HepG2 (cell line): ENCODE measurements at regions not wholly inside any gene's neighbourhood (a gene's known extent, or its start where the extent isn't known, plus 50 kb on each side); places are given as distances from the start of the nearest gene placed in this dataset.

ENCODE experiments used
- ATAC-seq: fragments of 200-7000 bp; cut with Tn5 transposase; 3 replicates; pipeline ENCODE4 v1.9.1; 2020; ENCODE audit warnings: mild to moderate bottlenecking, moderate library complexity
- BruUV-seq: library from RNA; stranded (reverse); fragments of 400-500 nt; replicated peaks from 2 replicates; lab custom pipeline; 2021; lab: Mats Ljungman, UMichigan
- CTCF ChIA-PET: fragments of 300-600 bp; formaldehyde crosslinking; extraction: SDS; loops from one replicate; lab custom pipeline; 2021; ENCODE audit warnings: low total read pairs, inconsistent platforms, low intra/inter-chr PET ratio; lab: Yijun Ruan, JAX
- POLR2A ChIA-PET: fragments of 350-600 bp; sonication (Branson Sonifier 250); formaldehyde crosslinking; loops from one replicate; lab custom pipeline; 2020; ENCODE audit warnings: antibody characterized with exemption, inconsistent platforms; lab: Yijun Ruan, JAX
- DNase-seq: peaks from one replicate; pipeline ENCODE4 v3.0.0-alpha.2; 2015; ENCODE audit warnings: low spot score
- FAIRE-seq: peaks from 3 replicates; lab custom pipeline; 2011; peaks lifted over from hg19 to GRCh38; lab: Jason Lieb, UNC
- H2AFZ ChIP-seq: one replicate; pipeline ENCODE4 v1.6.1; 2011; ENCODE audit warnings: low read length, inconsistent platforms
- H3K27ac ChIP-seq: fragments of 300-600 bp; 3 replicates; pipeline ENCODE4 v1.8.0; 2011; ENCODE audit warnings: mixed run types, mild to moderate bottlenecking, mixed read lengths, low read length, inconsistent platforms; ENCODE audit not compliant: insufficient read depth; ENCODE audit errors: extremely low read length
- H3K27me3 ChIP-seq, 2 experiments: fragments of 200-600 bp in 1 of 2; 2 replicates in 1 of 2; 3 replicates in 1 of 2; pipeline versions ENCODE4 v1.6.0 to v1.8.0; 2011; ENCODE audit warnings: low read length in 2 of 2, mild to moderate bottlenecking in 2 of 2, moderate library complexity in 2 of 2, inconsistent platforms in 1 of 2; ENCODE audit not compliant: insufficient read depth in 2 of 2, control insufficient read depth in 1 of 2
- H3K36me3 ChIP-seq, 2 experiments: fragments of 200-600 bp in 1 of 2; replicated peaks in 1 of 2; 2 replicates in 1 of 2; 3 replicates in 1 of 2; pipeline versions ENCODE4 v1.5.1 to v1.8.0; 2011; ENCODE audit warnings: low read length in 2 of 2, inconsistent platforms in 1 of 2; ENCODE audit not compliant: insufficient read depth in 2 of 2, control insufficient read depth in 1 of 2
- H3K4me1 ChIP-seq: 2 replicates; pipeline ENCODE4 v1.5.1; 2012; ENCODE audit warnings: low read length, inconsistent platforms; ENCODE audit not compliant: insufficient read depth
- H3K4me2 ChIP-seq: 2 replicates; pipeline ENCODE4 v1.6.0; 2011; ENCODE audit warnings: low read depth, low read length, inconsistent platforms
- H3K4me3 ChIP-seq, 3 experiments: fragments of 200-600 bp in 1 of 3; sonication (generic), shearing (Covaris generic) in 1 of 3; replicated peaks in 1 of 3; 2 replicates each; pipeline ENCODE4 v1.5.1; 2011 to 2016; ENCODE audit warnings: low read length in 3 of 3, inconsistent platforms in 2 of 3, low read depth in 2 of 3, mild to moderate bottlenecking in 2 of 3, control low read depth in 1 of 3, mixed read lengths in 1 of 3; ENCODE audit not compliant: insufficient read depth in 1 of 3
- H3K79me2 ChIP-seq: one replicate; pipeline ENCODE4 v1.6.1; 2011; ENCODE audit warnings: low read length, inconsistent platforms; ENCODE audit not compliant: insufficient read depth
- H3K9ac ChIP-seq: 2 replicates; pipeline ENCODE4 v1.6.0; 2011; ENCODE audit warnings: mild to moderate bottlenecking, low read depth, low read length, inconsistent platforms; ENCODE audit not compliant: insufficient read depth
- H3K9me3 ChIP-seq: 2 replicates; pipeline ENCODE4 v1.5.1; 2012; ENCODE audit warnings: mild to moderate bottlenecking, low read length
- H4K20me1 ChIP-seq: 2 replicates; pipeline ENCODE4 v1.6.0; 2011; ENCODE audit warnings: inconsistent platforms, mild to moderate bottlenecking, low read length, moderate library complexity; ENCODE audit not compliant: insufficient read depth
- ATF3 ChIP-seq: sonication (generic); formaldehyde crosslinking; IDR thresholded peaks from 2 replicates; pipeline ENCODE4 v1.4.0; 2020; ENCODE audit warnings: missing genetic modification reagents
- FOXO4 ChIP-seq: sonication (generic); formaldehyde crosslinking; conservative IDR thresholded peaks from 2 replicates; pipeline ENCODE4 v1.8.1; 2023; ENCODE audit warnings: missing genetic modification reagents
- GRHL1 ChIP-seq: sonication (generic); formaldehyde crosslinking; conservative IDR thresholded peaks from 2 replicates; pipeline ENCODE4 v1.8.0; 2022; ENCODE audit warnings: missing genetic modification reagents
- HDAC1 ChIP-seq: sonication (generic); formaldehyde crosslinking; IDR thresholded peaks from 2 replicates; pipeline ENCODE4 v1.5.1; 2020; ENCODE audit warnings: mild to moderate bottlenecking, missing genetic modification reagents
- HES4 ChIP-seq: sonication (generic); formaldehyde crosslinking; IDR thresholded peaks from 2 replicates; pipeline ENCODE4 v1.9.0; 2021; ENCODE audit warnings: mild to moderate bottlenecking, missing genetic modification reagents, borderline replicate concordance
- KAT8 ChIP-seq: IDR thresholded peaks from 2 replicates; pipeline ENCODE4 v1.6.1; 2016; ENCODE audit warnings: missing genetic modification reagents, missing compliant biosample characterization
- KMT2B ChIP-seq: IDR thresholded peaks from 2 replicates; pipeline ENCODE4 v1.6.1; 2016; ENCODE audit warnings: missing genetic modification reagents, missing compliant biosample characterization
- MAX ChIP-seq: IDR thresholded peaks from 2 replicates; pipeline ENCODE4 v1.6.1; 2012; ENCODE audit warnings: inconsistent platforms
- MTF2 ChIP-seq: sonication (generic); formaldehyde crosslinking; IDR thresholded peaks from 2 replicates; pipeline ENCODE4 v1.5.0; 2020; ENCODE audit warnings: missing genetic modification reagents, borderline replicate concordance
- SMAD3 ChIP-seq: sonication (generic); formaldehyde crosslinking; IDR thresholded peaks from 2 replicates; pipeline ENCODE4 v1.4.0; 2020; ENCODE audit warnings: missing genetic modification reagents
- ZNF121 ChIP-seq: sonication (generic); formaldehyde crosslinking; IDR thresholded peaks from 2 replicates; pipeline ENCODE4 v1.5.0; 2020; ENCODE audit warnings: mild to moderate bottlenecking, missing genetic modification reagents
- ZNF329 ChIP-seq: sonication (generic); formaldehyde crosslinking; IDR thresholded peaks from 2 replicates; pipeline ENCODE4 v1.9.0; 2021; ENCODE audit warnings: low read depth, mild to moderate bottlenecking, missing genetic modification reagents
- ZNF543 ChIP-seq: sonication (generic); formaldehyde crosslinking; IDR thresholded peaks from 2 replicates; pipeline ENCODE4 v1.4.0; 2020; ENCODE audit warnings: mild to moderate bottlenecking, missing genetic modification reagents
- ZNF619 ChIP-seq: sonication (generic); formaldehyde crosslinking; IDR thresholded peaks from 2 replicates; pipeline ENCODE4 v1.4.0; 2020; ENCODE audit warnings: mild to moderate bottlenecking, missing genetic modification reagents
- ZNF775 ChIP-seq: sonication (generic); formaldehyde crosslinking; IDR thresholded peaks from 2 replicates; pipeline ENCODE4 v1.4.0; 2020; ENCODE audit warnings: missing genetic modification reagents, mild to moderate bottlenecking, moderate library complexity, borderline replicate concordance
- WGBS: methylation state at CpG from one replicate; pipeline ENCODE4 v1.1.6; 2017; ENCODE audit warnings: low lambda C conversion rate; 5-methylcytosine and 5-hydroxymethylcytosine counted together
- in situ Hi-C: cut with HindIII; loops from 2 replicates; pipeline ENCODE4 v1.10.0; 2017; ENCODE audit warnings: low pct_unique_long_range_greater_than_20kb; ENCODE audit not compliant: extremely low pct_ligation_motif_present
- intact Hi-C: fragments of 100-400 bp; cut with micrococcal nuclease; formaldehyde crosslinking; loops from one replicate; pipeline ENCODE4 v1.10.0; 2022; ENCODE audit not compliant: unreplicated experiment

GRCh38 chr4:52472444-52472843, 186.7 kb downstream of the USP46 start:
- H3K4me1 ChIP-seq = no peaks in the 10 kb centered on the region
- H3K36me3 ChIP-seq = no peaks in the 10 kb centered on the region
- H3K9ac ChIP-seq = no peak overlapping the region
- in situ Hi-C loops = no loop called here
- WGBS = 0% methylated on average over 1 of the region's 1 CpG
- BruUV-seq = no TSS peak
- no peak overlapping the region for H3K4me2 ChIP-seq
- ChIA-PET POLR2A (no interaction called here), CTCF (no interaction called here)
- FAIRE-seq (no peak), DNase-seq (no peak), ATAC-seq (no peak)
- TF ChIP-seq ATF3 (CRISPR knock-in tag) (no peak), HDAC1 (CRISPR knock-in tag) (no peak), ZNF543 (CRISPR knock-in tag) (no peak)
- H2AFZ ChIP-seq = no peak overlapping the region
- no peaks in the 10 kb centered on the region for H3K79me2 ChIP-seq
- H4K20me1 ChIP-seq = no peaks in the 10 kb centered on the region
- H3K9me3 ChIP-seq = no peaks in the 10 kb centered on the region
- intact Hi-C loops = no loop called here
- H3K4me3 ChIP-seq = no peak overlapping the region
- peaks cover 0 to 7% of the 10 kb centered on the region in 2 experiments; a peak in 2 of 5 replicates for H3K27me3 ChIP-seq
- no peak overlapping the region for H3K27ac ChIP-seq

GRCh38 chr4:52477191-52477780, 181.8 kb downstream of the USP46 start:
- no peak for FAIRE-seq
- no peaks in the 10 kb centered on the region for H3K36me3 ChIP-seq
- no peak overlapping the region for H3K4me3 ChIP-seq
- no peak for DNase-seq
- 20% methylated on average over 3 of the region's 3 CpGs for WGBS
- in situ Hi-C loops = no loop called here
- CTCF ChIA-PET = no interaction called here
- H3K79me2 ChIP-seq = no peaks in the 10 kb centered on the region
- H3K9ac ChIP-seq = no peak overlapping the region
- no peak for ATAC-seq
- no peaks in the 10 kb centered on the region for H3K9me3 ChIP-seq
- no TSS peak for BruUV-seq
- no peak overlapping the region for H3K27ac ChIP-seq
- no peaks in the 10 kb centered on the region; a peak in 1 of 5 replicates for H3K27me3 ChIP-seq
- no peak overlapping the region for H2AFZ ChIP-seq
- no peaks in the 10 kb centered on the region for H3K4me1 ChIP-seq
- no peak overlapping the region for H3K4me2 ChIP-seq
- POLR2A ChIA-PET = no interaction called here
- H4K20me1 ChIP-seq = no peaks in the 10 kb centered on the region
- intact Hi-C loops = no loop called here
- TF ChIP-seq MAX (no peak), HES4 (CRISPR knock-in tag) (no peak), FOXO4 (CRISPR knock-in tag) (no peak), ZNF121 (CRISPR knock-in tag) (no peak), KAT8 (CRISPR knock-in tag) (no peak), ZNF775 (no peak), ZNF329 (CRISPR knock-in tag) (no peak), KMT2B (CRISPR knock-in tag) (no peak), MTF2 (CRISPR knock-in tag) (no peak), ZNF619 (no peak), SMAD3 (CRISPR knock-in tag) (no peak), GRHL1 (CRISPR knock-in tag) (no peak)
